CD4-positive, alpha-beta T cell (primary cell): ENCODE measurements at regions not wholly inside any gene's neighbourhood (a gene's known extent, or its start where the extent isn't known, plus 50 kb on each side); places are given as distances from the start of the nearest gene placed in this dataset.

Source experiments
- ATAC-seq: fragments of 200-7000 bp; cut with Tn5 transposase; one replicate; pipeline ENCODE4 v1.10.0; 2022; ENCODE audit warnings: mild to moderate bottlenecking; ENCODE audit not compliant: poor library complexity
- CTCF ChIA-PET: fragments of 350-600 bp; sonication (Branson Sonifier 250); formaldehyde crosslinking; loops from one replicate; lab custom pipeline; 2021; ENCODE audit warnings: antibody characterized with exemption, inconsistent platforms; lab: Charles Lee
- POLR2A ChIA-PET: fragments of 350-600 bp; sonication (Branson Sonifier 250); formaldehyde crosslinking; loops from one replicate; lab custom pipeline; 2021; ENCODE audit warnings: antibody characterized with exemption, inconsistent platforms; lab: Charles Lee
- DNase-seq, 14 experiments: peaks; one replicate each; pipeline ENCODE4 v3.0.0-alpha.2; 2013 to 2020; ENCODE audit warnings: mixed read lengths in 2 of 14
- H3K27ac ChIP-seq, 2 donors: one replicate each; pipeline versions ENCODE4 v1.5.1 to v1.7.0; 2013; ENCODE audit warnings: low read length in 2 of 2, low read depth in 1 of 2, mild to moderate bottlenecking in 1 of 2
- H3K27me3 ChIP-seq, 2 experiments: 1 replicate in 1 of 2; 2 replicates in 1 of 2; pipeline versions ENCODE4 v1.6.1 to v1.7.0; 2013; ENCODE audit warnings: low read length in 2 of 2, control low read depth in 1 of 2, mild to moderate bottlenecking in 1 of 2, moderate library complexity in 1 of 2; ENCODE audit not compliant: insufficient read depth in 2 of 2, control insufficient read depth in 1 of 2
- H3K36me3 ChIP-seq: one replicate; pipeline ENCODE4 v1.6.1; 2013; ENCODE audit warnings: low read length, control low read depth; ENCODE audit not compliant: insufficient read depth
- H3K4me1 ChIP-seq: one replicate; pipeline ENCODE4 v1.6.1; 2013; ENCODE audit warnings: low read length, control low read depth; ENCODE audit not compliant: insufficient read depth
- H3K4me3 ChIP-seq: one replicate; pipeline ENCODE4 v1.5.1; 2013; ENCODE audit warnings: mild to moderate bottlenecking, low read length, moderate library complexity
- H3K9me3 ChIP-seq, 2 experiments: 1 replicate in 1 of 2; 2 replicates in 1 of 2; pipeline versions ENCODE4 v1.6.1 to v1.7.0; 2013; ENCODE audit warnings: low read length in 2 of 2, mild to moderate bottlenecking in 2 of 2, control low read depth in 1 of 2, moderate library complexity in 1 of 2; ENCODE audit not compliant: control insufficient read depth in 1 of 2, insufficient read depth in 1 of 2
- H3K27ac Mint-ChIP-seq: one replicate; pipeline ENCODE4 v1.8.0; 2020; ENCODE audit warnings: mixed read lengths
- H3K27me3 Mint-ChIP-seq: one replicate; pipeline ENCODE4 v1.8.0; 2021; ENCODE audit warnings: mixed read lengths
- H3K36me3 Mint-ChIP-seq: one replicate; pipeline ENCODE4 v1.8.0; 2021; ENCODE audit warnings: low read depth, mixed read lengths
- H3K4me1 Mint-ChIP-seq: one replicate; pipeline ENCODE4 v1.8.0; 2021; ENCODE audit warnings: low read depth, mixed read lengths
- H3K4me3 Mint-ChIP-seq: one replicate; pipeline ENCODE4 v1.8.0; 2020; ENCODE audit warnings: mild to moderate bottlenecking, mixed read lengths
- H3K9me3 Mint-ChIP-seq: one replicate; pipeline ENCODE4 v1.8.0; 2020; ENCODE audit warnings: mixed read lengths
- intact Hi-C, 2 experiments: fragments of 100-400 bp; cut with DNase I in 1 of 2; cut with micrococcal nuclease in 1 of 2; formaldehyde crosslinking; loops; one replicate each; pipeline versions ENCODE4 v1.15.1 to v1.9.0; 2023 to 2025; cut with DNase I, micrococcal nuclease
- TF ChIP-seq, protein P1 (sequence below): fragments of 200-600 bp; IDR thresholded peaks from one replicate; pipeline ENCODE4 v1.8.0; 2022; ENCODE audit warnings: antibody characterized with exemption, mild to moderate bottlenecking

DNA sequence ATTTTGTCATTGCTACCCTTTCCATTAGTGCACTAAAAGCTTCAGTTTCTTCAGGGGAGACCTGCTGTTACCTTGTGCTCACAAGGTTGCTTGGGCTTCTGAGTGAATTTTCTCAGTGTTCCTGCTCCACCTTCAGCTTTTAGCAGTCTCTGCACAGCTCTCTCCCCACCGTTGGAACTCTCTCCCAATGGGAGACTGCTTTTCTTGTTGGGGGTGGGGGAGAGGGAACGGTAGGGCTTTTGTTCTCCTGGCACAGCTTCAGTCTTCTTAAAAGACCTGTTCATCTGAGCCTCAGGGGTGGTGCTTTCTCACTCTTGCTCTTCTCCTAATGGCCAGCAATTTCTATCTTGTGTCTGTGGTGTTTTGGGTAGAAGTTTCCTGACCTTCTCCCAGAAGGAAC is 915.7 kb downstream of the EFNA5 start:
- intact Hi-C loops, result no loop called here
- Histone ChIP-seq H3K4me3 (no peak overlapping the region), H3K27ac (no peak overlapping the region), H3K4me1 (no peaks in the 10 kb centered on the region), H3K27me3 (no peaks in the 10 kb centered on the region), H3K9me3 (no peaks in the 10 kb centered on the region), H3K36me3 (no peaks in the 10 kb centered on the region)
- Mint-ChIP-seq H3K27ac (no peak overlapping the region), H3K36me3 (no peaks in the 10 kb centered on the region), H3K4me3 (no peak overlapping the region), H3K9me3 (no peaks in the 10 kb centered on the region), H3K4me1 (no peaks in the 10 kb centered on the region), H3K27me3 (no peaks in the 10 kb centered on the region)
- DNase-seq (no peak), ATAC-seq (no peak)
- POLR2A ChIA-PET, result no interaction called here
- CTCF ChIA-PET, result no interaction called here
- TF ChIP-seq, protein P1, sequence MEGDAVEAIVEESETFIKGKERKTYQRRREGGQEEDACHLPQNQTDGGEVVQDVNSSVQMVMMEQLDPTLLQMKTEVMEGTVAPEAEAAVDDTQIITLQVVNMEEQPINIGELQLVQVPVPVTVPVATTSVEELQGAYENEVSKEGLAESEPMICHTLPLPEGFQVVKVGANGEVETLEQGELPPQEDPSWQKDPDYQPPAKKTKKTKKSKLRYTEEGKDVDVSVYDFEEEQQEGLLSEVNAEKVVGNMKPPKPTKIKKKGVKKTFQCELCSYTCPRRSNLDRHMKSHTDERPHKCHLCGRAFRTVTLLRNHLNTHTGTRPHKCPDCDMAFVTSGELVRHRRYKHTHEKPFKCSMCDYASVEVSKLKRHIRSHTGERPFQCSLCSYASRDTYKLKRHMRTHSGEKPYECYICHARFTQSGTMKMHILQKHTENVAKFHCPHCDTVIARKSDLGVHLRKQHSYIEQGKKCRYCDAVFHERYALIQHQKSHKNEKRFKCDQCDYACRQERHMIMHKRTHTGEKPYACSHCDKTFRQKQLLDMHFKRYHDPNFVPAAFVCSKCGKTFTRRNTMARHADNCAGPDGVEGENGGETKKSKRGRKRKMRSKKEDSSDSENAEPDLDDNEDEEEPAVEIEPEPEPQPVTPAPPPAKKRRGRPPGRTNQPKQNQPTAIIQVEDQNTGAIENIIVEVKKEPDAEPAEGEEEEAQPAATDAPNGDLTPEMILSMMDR, result no peak

DNA sequence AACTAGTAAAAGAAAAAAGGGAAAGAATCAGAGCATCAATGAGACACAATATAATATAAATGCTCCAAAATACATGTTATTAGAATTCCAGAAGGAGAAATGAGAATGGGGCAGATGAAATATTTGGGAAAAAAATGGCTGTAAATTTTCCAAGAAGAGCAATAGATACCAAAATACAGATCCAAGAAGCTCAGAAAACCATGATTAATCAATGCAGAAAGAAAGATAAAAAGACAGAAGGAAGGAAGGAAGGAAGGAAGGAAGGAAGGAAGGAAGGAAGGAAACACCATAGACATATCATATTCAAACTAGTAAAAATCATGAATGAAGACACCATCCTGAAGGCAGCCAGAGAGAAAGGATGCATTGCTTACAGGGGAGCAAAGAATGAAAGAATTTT is 920.9 kb downstream of the EFNA5 start:
- Mint-ChIP-seq H3K9me3 (no peaks in the 10 kb centered on the region), H3K27ac (no peak overlapping the region), H3K36me3 (no peaks in the 10 kb centered on the region), H3K27me3 (no peaks in the 10 kb centered on the region), H3K4me3 (no peak overlapping the region), H3K4me1 (no peaks in the 10 kb centered on the region)
- H3K36me3 ChIP-seq, result no peaks in the 10 kb centered on the region
- DNase-seq (no peak), ATAC-seq (no peak)
- intact Hi-C loops, result no loop called here
- no peaks in the 10 kb centered on the region for H3K4me1 ChIP-seq
- no peak overlapping the region for H3K4me3 ChIP-seq
- CTCF ChIA-PET, result no interaction called here
- H3K9me3 ChIP-seq, result peaks cover 0 to 4% of the 10 kb centered on the region in 2 experiments
- H3K27me3 ChIP-seq, result no peaks in the 10 kb centered on the region
- TF ChIP-seq, protein P1, result no peak
- H3K27ac ChIP-seq, result no peak overlapping the region
- POLR2A ChIA-PET, result no interaction called here

DNA sequence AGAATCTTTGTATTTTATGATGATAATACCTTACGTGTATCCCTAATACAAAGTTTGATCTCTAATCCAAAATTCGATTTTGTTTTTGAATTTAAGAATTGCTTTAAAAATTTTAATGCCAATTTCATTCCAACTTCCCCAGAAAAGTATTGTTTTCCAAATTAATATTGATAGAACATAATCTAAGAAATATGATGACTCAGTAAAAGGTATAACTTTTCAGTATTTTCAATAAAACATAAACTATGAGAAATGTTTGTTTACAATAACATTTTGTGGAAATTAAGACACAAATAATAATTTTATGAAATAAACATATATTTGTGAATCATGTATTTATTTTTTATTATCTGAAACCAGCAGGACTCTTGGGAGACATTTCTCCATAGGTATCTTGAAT is 931.6 kb downstream of the EFNA5 start:
- H3K27me3 Mint-ChIP-seq, result no peaks in the 10 kb centered on the region
- Histone ChIP-seq H3K9me3 (no peaks in the 10 kb centered on the region), H3K27me3 (no peaks in the 10 kb centered on the region), H3K4me3 (no peak overlapping the region), H3K27ac (no peak overlapping the region), H3K36me3 (no peaks in the 10 kb centered on the region), H3K4me1 (no peaks in the 10 kb centered on the region)
- no peaks in the 10 kb centered on the region for H3K36me3 Mint-ChIP-seq
- ChIA-PET POLR2A (no interaction called here), CTCF (no interaction called here)
- H3K4me3 Mint-ChIP-seq, result no peak overlapping the region
- intact Hi-C loops, result no loop called here
- H3K4me1 Mint-ChIP-seq, result no peaks in the 10 kb centered on the region
- H3K27ac Mint-ChIP-seq, result no peak overlapping the region
- peaks cover 9% of the 10 kb centered on the region for H3K9me3 Mint-ChIP-seq
- TF ChIP-seq, protein P1, result no peak
- no peak for DNase-seq
- no peak for ATAC-seq
